ENCODE measurements at regions not wholly inside any gene's neighbourhood (a gene's known extent, or its start where the extent isn't known, plus 50 kb on each side); places are given as distances from the start of the nearest gene placed in this dataset.

- TF ChIP-seq DDIT3 (CRISPR knock-in tag; IDR thresholded peaks at IDR 0.05) (no peak), ZNF761 (CRISPR knock-in tag; conservative IDR thresholded peaks at IDR 0.05) (no peak), ZSCAN30 (CRISPR knock-in tag; IDR thresholded peaks at IDR 0.05) (no peak), KDM1A (CRISPR knock-in tag; IDR thresholded peaks at IDR 0.05) (no peak), PHF8 (CRISPR knock-in tag; IDR thresholded peaks at IDR 0.05) (no peak), ZBTB26 (CRISPR knock-in tag; IDR thresholded peaks at IDR 0.05; ENCODE audit: borderline replicate concordance) (no peak), EZH2 (conservative IDR thresholded peaks at IDR 0.05; ENCODE audit: low read depth, low read length) (no peak), MXI1 (IDR thresholded peaks at IDR 0.05; ENCODE audit: borderline replicate concordance, low read depth, low read length) (no peak), MEIS1 (CRISPR knock-in tag; IDR thresholded peaks at IDR 0.05; ENCODE audit: borderline replicate concordance) (no peak), SIN3A (IDR thresholded peaks at IDR 0.05; ENCODE audit: borderline replicate concordance, low read depth, low read length) (no peak), CTCF (CRISPR knock-in tag; IDR thresholded peaks at IDR 0.05) (no peak)
These were observed 451.7 kb downstream of the MATN1 start for GRCh38 chr1:30271401-30272276.
